HG03060 (cell line): ENCODE measurements at regions not wholly inside any gene's neighbourhood (a gene's known extent, or its start where the extent isn't known, plus 50 kb on each side); places are given as distances from the start of the nearest gene placed in this dataset.

Experiments
- ATAC-seq: cut with Tn5 transposase; IDR thresholded peaks from one replicate; pipeline ENCODE4 v1.9.1; 2021; ENCODE audit warnings: low read depth, moderate number of reproducible peaks; ENCODE audit not compliant: unreplicated experiment

GRCh38 chr4:95674521-95674981 is 125.8 kb upstream of the UNC5C start:
- no peak for ATAC-seq

GRCh38 chr4:95672811-95673210 is 124.0 kb upstream of the UNC5C start:
- no peak for ATAC-seq

GRCh38 chr4:95660719-95661118 is 111.9 kb upstream of the UNC5C start:
- ATAC-seq = no peak

GRCh38 chr4:95651891-95652290 is 103.1 kb upstream of the UNC5C start:
- no peak for ATAC-seq

- ATAC-seq = no peak
These were observed 95.6 kb upstream of the UNC5C start for GRCh38 chr4:95644417-95644816.

- ATAC-seq = no peak
These were observed 94.9 kb upstream of the UNC5C start for GRCh38 chr4:95643627-95644026.

GRCh38 chr4:95641571-95641970 is 92.8 kb upstream of the UNC5C start:
- ATAC-seq = no peak

GRCh38 chr4:95640311-95640710 is 91.5 kb upstream of the UNC5C start:
- no peak for ATAC-seq

- ATAC-seq = no peak
These were observed 90.2 kb upstream of the UNC5C start for GRCh38 chr4:95638920-95639501.

- ATAC-seq = no peak
These were observed 88.3 kb upstream of the UNC5C start for GRCh38 chr4:95637043-95637600.

GRCh38 chr4:95636061-95636460 is 87.3 kb upstream of the UNC5C start:
- no peak for ATAC-seq

GRCh38 chr4:95627709-95628108 is 78.9 kb upstream of the UNC5C start:
- ATAC-seq = no peak

- ATAC-seq = no peak
These were observed 78.3 kb upstream of the UNC5C start for GRCh38 chr4:95627024-95627605.

GRCh38 chr4:95625020-95625419 is 76.2 kb upstream of the UNC5C start:
- no peak for ATAC-seq

GRCh38 chr4:95619525-95620443 is 71.0 kb upstream of the UNC5C start:
- ATAC-seq = no peak

- ATAC-seq = no peak
These were observed 66.0 kb upstream of the UNC5C start for GRCh38 chr4:95614684-95615205.

- ATAC-seq = no peak
These were observed 61.3 kb upstream of the UNC5C start for GRCh38 chr4:95610061-95610569.

- no peak for ATAC-seq
These were observed 58.0 kb upstream of the UNC5C start for GRCh38 chr4:95606739-95607138.

GRCh38 chr4:95603393-95603792 is 54.6 kb upstream of the UNC5C start:
- ATAC-seq = no peak

- ATAC-seq = no peak
These were observed 54.1 kb upstream of the UNC5C start for GRCh38 chr4:95602872-95603271.

- no peak for ATAC-seq
These were observed 52.6 kb upstream of the UNC5C start for GRCh38 chr4:95601356-95601755.
